Mesenchymal stem cell (in vitro differentiated cells and primary cell): ENCODE measurements at regions not wholly inside any gene's neighbourhood (a gene's known extent, or its start where the extent isn't known, plus 50 kb on each side); places are given as distances from the start of the nearest gene placed in this dataset.

Experiments used
- DNase-seq: peaks from one replicate; pipeline ENCODE4 v3.0.0-alpha.2; 2013
- H2AFZ ChIP-seq: one replicate; pipeline ENCODE4 v1.6.1; 2013; ENCODE audit warnings: low read depth, mild to moderate bottlenecking, control low read depth, inconsistent platforms, low read length, moderate library complexity
- H2AK5ac ChIP-seq: 2 replicates; pipeline ENCODE4 v1.6.1; 2013; ENCODE audit warnings: low read length, moderate library complexity, mild to moderate bottlenecking, inconsistent platforms; ENCODE audit not compliant: severe bottlenecking
- H2BK120ac ChIP-seq: one replicate; pipeline ENCODE4 v1.6.1; 2013; ENCODE audit warnings: low read depth, mild to moderate bottlenecking, inconsistent platforms, low read length, moderate library complexity
- H2BK12ac ChIP-seq, 2 experiments: one replicate each; pipeline ENCODE4 v1.6.1; 2013; ENCODE audit warnings: inconsistent platforms in 2 of 2, low read length in 2 of 2, mild to moderate bottlenecking in 2 of 2, moderate library complexity in 2 of 2, control low read depth in 1 of 2
- H2BK15ac ChIP-seq: one replicate; pipeline ENCODE4 v1.6.1; 2013; ENCODE audit warnings: mild to moderate bottlenecking, low read depth, inconsistent platforms; ENCODE audit not compliant: poor library complexity, severe bottlenecking
- H2BK5ac ChIP-seq: 2 replicates; pipeline ENCODE4 v1.6.1; 2013; ENCODE audit warnings: low read depth, mild to moderate bottlenecking, low read length, control low read depth, inconsistent platforms; ENCODE audit not compliant: poor library complexity, severe bottlenecking
- H3K14ac ChIP-seq, 2 experiments: one replicate each; pipeline ENCODE4 v1.6.1; 2013; ENCODE audit warnings: inconsistent platforms in 2 of 2, low read length in 2 of 2, control low read depth in 1 of 2, mild to moderate bottlenecking in 1 of 2, moderate library complexity in 1 of 2
- H3K18ac ChIP-seq, 2 experiments: one replicate each; pipeline ENCODE4 v1.6.1; 2013; ENCODE audit warnings: inconsistent platforms in 2 of 2, low read length in 2 of 2, control low read depth in 1 of 2, low read depth in 1 of 2, mild to moderate bottlenecking in 1 of 2
- H3K23ac ChIP-seq, 2 experiments: one replicate each; pipeline ENCODE4 v1.6.1; 2013; ENCODE audit warnings: inconsistent platforms in 2 of 2, low read length in 2 of 2, mild to moderate bottlenecking in 2 of 2, moderate library complexity in 2 of 2, control low read depth in 1 of 2
- H3K27ac ChIP-seq: 2 replicates; pipeline ENCODE4 v1.5.1; 2013; ENCODE audit warnings: mild to moderate bottlenecking, moderate library complexity, low read length, control low read depth, inconsistent platforms; ENCODE audit not compliant: poor library complexity, severe bottlenecking
- H3K27me3 ChIP-seq, 2 experiments: 2 replicates each; pipeline versions ENCODE4 v1.6.1 to v1.7.0; 2013; ENCODE audit warnings: low read length in 2 of 2, mild to moderate bottlenecking in 2 of 2, moderate library complexity in 2 of 2, control low read depth in 1 of 2, inconsistent platforms in 1 of 2; ENCODE audit not compliant: control insufficient read depth in 1 of 2, insufficient read depth in 1 of 2
- H3K36me3 ChIP-seq, 2 experiments: 2 replicates each; pipeline versions ENCODE4 v1.6.1 to v1.7.0; 2013; ENCODE audit warnings: low read length in 2 of 2, control low read depth in 1 of 2, inconsistent platforms in 1 of 2, low read depth in 1 of 2, mild to moderate bottlenecking in 1 of 2; ENCODE audit not compliant: insufficient read depth in 2 of 2, control insufficient read depth in 1 of 2
- H3K4ac ChIP-seq, 2 experiments: one replicate each; pipeline ENCODE4 v1.6.1; 2013; ENCODE audit warnings: inconsistent platforms in 2 of 2, low read length in 2 of 2, mild to moderate bottlenecking in 2 of 2, moderate library complexity in 2 of 2, control low read depth in 1 of 2, low read depth in 1 of 2
- H3K4me1 ChIP-seq: 2 replicates; pipeline ENCODE4 v1.6.1; 2013; ENCODE audit warnings: low read depth, low read length, control low read depth; ENCODE audit not compliant: control insufficient read depth, insufficient read depth
- H3K4me2 ChIP-seq: 2 replicates; pipeline ENCODE4 v1.6.1; 2013; ENCODE audit warnings: low read length, mild to moderate bottlenecking, inconsistent platforms; ENCODE audit not compliant: poor library complexity, severe bottlenecking
- H3K4me3 ChIP-seq, 2 experiments: 2 replicates each; pipeline versions ENCODE4 v1.5.1 to v1.7.0; 2013; ENCODE audit warnings: low read length in 2 of 2, mild to moderate bottlenecking in 2 of 2, control low read depth in 1 of 2, low read depth in 1 of 2; ENCODE audit not compliant: insufficient read depth in 1 of 2
- H3K79me1 ChIP-seq: replicated peaks from 2 replicates; pipeline ENCODE4 v1.6.1; 2013; ENCODE audit warnings: mild to moderate bottlenecking, control low read depth, low read length, inconsistent platforms; ENCODE audit not compliant: poor library complexity, severe bottlenecking
- H3K9ac ChIP-seq: 2 replicates; pipeline ENCODE4 v1.7.0; 2013; ENCODE audit warnings: mild to moderate bottlenecking, low read length, moderate library complexity
- H3K9me3 ChIP-seq: 2 replicates; pipeline ENCODE4 v1.7.0; 2013; ENCODE audit warnings: mild to moderate bottlenecking, low read length; ENCODE audit not compliant: control insufficient read depth
- H4K8ac ChIP-seq: one replicate; pipeline ENCODE4 v1.6.1; 2013; ENCODE audit warnings: inconsistent platforms, mild to moderate bottlenecking, low read length, moderate library complexity
- H4K91ac ChIP-seq: one replicate; pipeline ENCODE4 v1.6.1; 2013; ENCODE audit warnings: mild to moderate bottlenecking, low read length, inconsistent platforms
- WGBS: methylation state at CpG from one replicate; pipeline ENCODE4 v1.1.7; 2013; ENCODE audit warnings: mixed read lengths; 5-methylcytosine and 5-hydroxymethylcytosine counted together

DNA sequence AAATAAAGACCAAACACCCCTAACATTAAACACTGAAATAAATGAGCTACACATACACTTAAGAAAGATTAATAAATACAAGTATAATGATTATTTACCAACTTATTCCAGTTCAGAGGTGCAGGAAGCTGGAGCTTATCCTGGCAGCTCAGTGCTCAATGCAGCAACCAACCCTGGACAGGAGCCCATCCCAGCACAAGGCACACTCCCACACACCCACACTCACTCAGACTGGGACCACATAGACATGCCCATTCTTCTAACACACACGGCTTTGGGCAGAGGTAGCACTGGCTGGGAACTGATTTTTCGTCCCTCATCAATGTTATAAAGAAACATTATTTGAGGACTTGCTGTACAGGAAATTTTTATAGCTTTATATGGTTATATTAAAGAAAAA is 797.4 kb downstream of the RPS29 start:
- Histone ChIP-seq H3K18ac (no peak overlapping the region), H3K4me3 (no peak overlapping the region), H3K4me1 (peaks cover 8% of the 10 kb centered on the region), H3K79me1 (no peaks in the 10 kb centered on the region), H2AFZ (no peak overlapping the region), H2AK5ac (no peak overlapping the region), H3K36me3 (no peaks in the 10 kb centered on the region), H3K4ac (no peak overlapping the region), H3K27me3 (no peaks in the 10 kb centered on the region), H2BK120ac (no peak overlapping the region), H3K9ac (no peak overlapping the region), H3K14ac (no peak overlapping the region), H3K4me2 (no peak overlapping the region), H2BK12ac (no peak overlapping the region), H2BK5ac (no peak overlapping the region), H3K23ac (no peak overlapping the region), H2BK15ac (no peak overlapping the region), H4K91ac (no peak overlapping the region), H3K9me3 (peaks cover 2% of the 10 kb centered on the region), H4K8ac (no peak overlapping the region), H3K27ac (no peak overlapping the region)
- WGBS: no CpG with 5 or more reads among the region's 2 CpGs
- no peak for DNase-seq

DNA sequence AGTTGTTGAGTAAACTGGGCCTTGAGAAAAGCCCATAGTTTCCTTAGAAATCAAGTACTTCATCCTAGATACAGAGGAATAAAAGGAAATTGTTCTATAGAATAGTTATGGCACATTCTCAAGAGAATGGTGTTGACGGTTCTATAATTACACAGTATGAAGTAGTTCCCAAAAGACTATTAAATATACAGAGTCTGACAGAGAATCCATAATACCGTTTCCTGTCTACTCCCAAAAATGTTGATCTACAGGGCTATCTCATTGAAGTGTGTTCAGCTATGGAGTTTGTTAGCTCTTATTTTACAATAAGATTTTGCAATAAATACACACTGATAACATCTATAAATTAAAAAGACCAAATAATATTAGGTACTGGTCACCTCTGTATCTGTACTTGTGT is 799.7 kb downstream of the RPS29 start:
- Histone ChIP-seq H3K4me1 (no peaks in the 10 kb centered on the region), H3K23ac (no peak overlapping the region), H3K27ac (no peak overlapping the region), H2BK5ac (no peak overlapping the region), H3K4ac (no peak overlapping the region), H2BK12ac (no peak overlapping the region), H3K79me1 (no peaks in the 10 kb centered on the region), H4K91ac (no peak overlapping the region), H3K9ac (no peak overlapping the region), H2BK15ac (no peak overlapping the region), H3K4me3 (no peak overlapping the region), H3K36me3 (no peaks in the 10 kb centered on the region), H3K4me2 (no peak overlapping the region), H3K27me3 (no peaks in the 10 kb centered on the region), H3K14ac (no peak overlapping the region), H2AFZ (no peak overlapping the region), H3K18ac (no peak overlapping the region), H3K9me3 (peaks cover 3% of the 10 kb centered on the region), H2BK120ac (no peak overlapping the region), H4K8ac (no peak overlapping the region), H2AK5ac (no peak overlapping the region)
- WGBS: no CpG with 5 or more reads among the region's 2 CpGs
- DNase-seq: no peak

DNA sequence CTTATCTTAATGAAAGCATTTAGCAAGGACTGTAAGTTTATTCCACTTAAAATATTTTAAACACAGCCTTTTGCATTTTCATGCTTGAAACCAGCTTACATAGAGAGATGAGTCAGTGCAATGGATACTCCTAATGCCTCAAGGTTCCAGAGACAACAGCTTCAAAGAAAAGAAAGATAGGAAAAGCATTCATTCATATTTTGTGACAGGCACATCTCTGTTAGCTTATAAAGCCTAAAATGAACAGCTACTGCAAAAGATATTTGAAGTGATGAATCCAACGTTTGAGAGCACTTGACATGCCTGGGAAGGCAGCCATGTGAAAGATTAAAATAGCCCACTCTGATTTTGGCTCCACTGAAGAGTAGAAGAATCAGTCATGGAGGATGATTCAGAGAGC is 814.5 kb downstream of the RPS29 start:
- Histone ChIP-seq H3K18ac (no peak overlapping the region), H2BK15ac (no peak overlapping the region), H3K4me2 (no peak overlapping the region), H3K36me3 (no peaks in the 10 kb centered on the region), H3K4me3 (no peak overlapping the region), H2BK12ac (no peak overlapping the region), H2AFZ (no peak overlapping the region), H3K14ac (no peak overlapping the region), H4K91ac (no peak overlapping the region), H2BK120ac (no peak overlapping the region), H3K27me3 (no peaks in the 10 kb centered on the region), H2AK5ac (no peak overlapping the region), H3K27ac (no peak overlapping the region), H4K8ac (no peak overlapping the region), H3K4me1 (no peaks in the 10 kb centered on the region), H2BK5ac (no peak overlapping the region), H3K9ac (no peak overlapping the region), H3K4ac (no peak overlapping the region), H3K9me3 (peaks cover 13% of the 10 kb centered on the region), H3K23ac (no peak overlapping the region), H3K79me1 (no peaks in the 10 kb centered on the region)
- no peak for DNase-seq
- WGBS: 40% methylated on average over 1 of the region's 1 CpG

DNA sequence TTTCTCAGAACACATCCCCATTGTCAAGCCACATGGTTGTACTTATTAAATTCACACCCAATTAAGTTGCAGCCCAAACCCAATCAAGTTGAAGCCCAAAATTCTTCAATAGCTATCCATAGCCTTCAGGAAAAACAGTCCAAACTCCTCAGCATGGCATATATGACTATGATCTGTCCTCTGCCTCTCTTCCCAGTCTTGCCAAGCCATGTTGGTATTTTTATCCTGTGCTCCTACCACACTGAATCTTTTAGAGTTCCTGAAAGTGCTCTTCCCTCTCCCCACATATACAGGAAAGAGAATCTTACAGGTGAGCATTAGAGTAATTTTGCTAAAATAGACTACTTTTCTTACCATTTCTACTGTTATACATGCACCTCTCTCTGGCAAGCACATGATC is 834.9 kb downstream of the RPS29 start:
- Histone ChIP-seq H3K27ac (no peak overlapping the region), H3K27me3 (no peaks in the 10 kb centered on the region), H3K18ac (no peak overlapping the region), H3K4me1 (no peaks in the 10 kb centered on the region), H2AFZ (no peak overlapping the region), H4K8ac (no peak overlapping the region), H3K36me3 (no peaks in the 10 kb centered on the region), H3K23ac (no peak overlapping the region), H3K4ac (no peak overlapping the region), H3K9me3 (no peaks in the 10 kb centered on the region), H2AK5ac (no peak overlapping the region), H3K14ac (no peak overlapping the region), H2BK5ac (no peak overlapping the region), H2BK120ac (no peak overlapping the region), H3K4me3 (no peak overlapping the region), H3K4me2 (no peak overlapping the region), H3K79me1 (no peaks in the 10 kb centered on the region), H3K9ac (no peak overlapping the region), H2BK15ac (no peak overlapping the region), H2BK12ac (no peak overlapping the region), H4K91ac (no peak overlapping the region)
- no peak for DNase-seq
